Activated naive CD8-positive, alpha-beta T cell treated with anti-CD3 and anti-CD28 coated beads, Interleukin-2, amount 10 ng/mL, durations not matched to agents 7 days and 5 days (primary cell): ENCODE measurements at regions not wholly inside any gene's neighbourhood (a gene's known extent, or its start where the extent isn't known, plus 50 kb on each side); places are given as distances from the start of the nearest gene placed in this dataset.
"Not testable (repeated sequence)": the region's sequence is repeated elsewhere in the genome, so short reads cannot be mapped to it uniquely, and the experiment has no call there.

Experiments
- ATAC-seq: fragments of 150-1000 bp; cut with Tn5 transposase; one replicate; pipeline ENCODE4 v1.10.0; 2021; ENCODE audit warnings: low read depth, moderate library complexity
- POLR2A ChIA-PET: fragments of 350-600 bp; sonication (Branson Sonifier 250); formaldehyde crosslinking; loops from one replicate; lab custom pipeline; 2021; ENCODE audit warnings: antibody characterized with exemption; lab: Charles Lee
- DNase-seq: peaks from one replicate; pipeline ENCODE4 v3.0.0; 2021
- H3K27ac Mint-ChIP-seq: one replicate; pipeline ENCODE4 v1.8.0; 2022; ENCODE audit warnings: mild to moderate bottlenecking, mixed read lengths
- H3K27me3 Mint-ChIP-seq: one replicate; pipeline ENCODE4 v1.8.0; 2022; ENCODE audit warnings: mild to moderate bottlenecking, moderate library complexity, mixed read lengths
- H3K36me3 Mint-ChIP-seq: one replicate; pipeline ENCODE4 v1.8.0; 2021; ENCODE audit warnings: mild to moderate bottlenecking, mixed read lengths
- H3K4me1 Mint-ChIP-seq: one replicate; pipeline ENCODE4 v1.8.0; 2021; ENCODE audit warnings: mixed read lengths
- H3K4me3 Mint-ChIP-seq: one replicate; pipeline ENCODE4 v1.8.0; 2022; ENCODE audit warnings: mild to moderate bottlenecking, moderate library complexity, mixed read lengths
- H3K9me3 Mint-ChIP-seq: one replicate; pipeline ENCODE4 v1.8.0; 2021; ENCODE audit warnings: mixed read lengths

DNA sequence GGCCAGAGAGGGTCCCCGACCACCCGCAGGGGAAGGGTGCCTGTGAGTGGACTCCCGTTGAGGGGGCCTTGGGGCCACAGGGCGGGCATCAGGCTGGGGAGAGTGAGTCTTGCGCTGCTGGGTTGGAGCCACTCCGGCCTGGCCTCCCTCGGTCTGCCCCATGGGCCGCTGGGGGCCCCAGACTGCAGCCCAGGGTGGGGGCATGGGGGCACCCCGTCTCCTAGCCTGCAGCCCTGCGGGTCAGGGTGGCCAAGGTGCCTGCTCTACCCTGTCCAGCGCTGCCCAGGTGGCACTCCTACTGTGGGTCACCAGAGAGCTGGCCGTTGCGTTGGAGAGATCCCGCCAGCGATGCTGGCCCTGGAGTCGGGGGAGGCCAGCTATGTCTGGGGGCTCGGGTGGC, 186.8 kb downstream of the TMEM121 start:
- H3K4me3 Mint-ChIP-seq, H3K4me1 Mint-ChIP-seq, ATAC-seq, H3K36me3 Mint-ChIP-seq, H3K27me3 Mint-ChIP-seq, H3K9me3 Mint-ChIP-seq, H3K27ac Mint-ChIP-seq, POLR2A ChIA-PET: not testable (repeated sequence)
- peak; percentile 32 for DNase-seq

DNA sequence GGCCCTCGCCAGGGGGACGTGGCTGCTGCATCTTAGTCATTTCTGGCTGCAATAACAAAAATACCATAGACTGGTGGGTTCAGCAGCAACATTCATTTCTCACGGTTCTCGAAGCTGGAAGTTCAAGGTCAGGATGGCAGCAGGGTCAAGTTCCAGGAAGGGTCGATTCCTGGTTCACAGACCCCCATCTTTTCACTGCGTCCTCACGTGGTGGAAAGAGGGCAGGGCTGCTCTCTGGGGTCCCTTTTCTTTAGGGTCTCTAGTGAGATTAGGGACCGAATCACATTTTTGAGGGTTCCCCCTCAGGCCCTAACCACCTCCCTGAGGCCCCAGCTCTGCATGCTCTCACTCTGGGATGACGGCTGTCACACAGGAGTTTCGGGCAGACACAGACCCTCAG, 187.5 kb downstream of the TMEM121 start:
- H3K27ac Mint-ChIP-seq, ATAC-seq, H3K4me3 Mint-ChIP-seq, POLR2A ChIA-PET, H3K4me1 Mint-ChIP-seq, H3K36me3 Mint-ChIP-seq, DNase-seq, H3K27me3 Mint-ChIP-seq, H3K9me3 Mint-ChIP-seq: not testable (repeated sequence)

DNA sequence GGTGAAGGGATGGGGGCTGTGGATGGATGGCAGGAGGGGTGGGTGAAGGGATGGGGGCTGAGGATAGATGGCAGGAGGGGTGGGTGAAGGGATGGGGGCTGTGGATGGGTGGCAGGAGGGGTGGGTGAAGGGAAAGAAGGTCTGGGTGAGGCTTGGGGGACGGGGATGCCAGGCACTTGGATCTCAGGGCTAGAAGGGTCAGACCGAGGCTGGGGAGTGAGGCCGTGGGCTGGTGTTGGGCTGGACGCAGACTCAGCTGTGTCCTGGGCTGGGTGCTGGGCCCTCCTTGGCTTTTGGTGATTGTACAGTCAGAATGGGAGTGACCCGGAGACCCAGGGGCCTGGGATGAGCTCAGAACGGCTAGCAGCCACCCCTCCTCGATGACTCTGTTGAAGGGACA, 192.4 kb downstream of the TMEM121 start:
- H3K4me3 Mint-ChIP-seq, H3K9me3 Mint-ChIP-seq, ATAC-seq, H3K27ac Mint-ChIP-seq, H3K27me3 Mint-ChIP-seq, POLR2A ChIA-PET, DNase-seq, H3K4me1 Mint-ChIP-seq, H3K36me3 Mint-ChIP-seq: not testable (repeated sequence)

DNA sequence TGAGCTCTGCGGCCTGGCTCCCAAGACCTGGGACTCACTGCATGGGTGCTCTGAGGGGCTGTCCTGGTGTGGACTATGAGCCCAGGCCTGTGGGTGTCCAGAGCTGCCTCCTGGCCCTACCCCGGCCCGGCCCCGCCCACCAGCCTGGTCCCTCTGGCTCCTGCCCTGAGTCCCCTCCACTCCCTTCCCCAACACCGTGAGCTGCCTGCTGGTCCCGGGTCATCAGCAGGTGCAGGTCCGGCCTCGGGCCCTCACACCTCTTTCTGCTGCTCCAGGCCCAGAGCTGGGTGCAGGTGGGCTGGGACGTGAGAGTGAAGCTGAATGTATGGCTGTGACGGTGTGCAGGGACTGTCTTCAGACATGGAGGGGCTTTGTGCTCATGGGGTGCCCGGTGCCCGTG, 193.7 kb downstream of the TMEM121 start:
- H3K4me1 Mint-ChIP-seq, H3K27ac Mint-ChIP-seq, POLR2A ChIA-PET, ATAC-seq, H3K27me3 Mint-ChIP-seq, DNase-seq, H3K36me3 Mint-ChIP-seq, H3K9me3 Mint-ChIP-seq, H3K4me3 Mint-ChIP-seq: not testable (repeated sequence)

DNA sequence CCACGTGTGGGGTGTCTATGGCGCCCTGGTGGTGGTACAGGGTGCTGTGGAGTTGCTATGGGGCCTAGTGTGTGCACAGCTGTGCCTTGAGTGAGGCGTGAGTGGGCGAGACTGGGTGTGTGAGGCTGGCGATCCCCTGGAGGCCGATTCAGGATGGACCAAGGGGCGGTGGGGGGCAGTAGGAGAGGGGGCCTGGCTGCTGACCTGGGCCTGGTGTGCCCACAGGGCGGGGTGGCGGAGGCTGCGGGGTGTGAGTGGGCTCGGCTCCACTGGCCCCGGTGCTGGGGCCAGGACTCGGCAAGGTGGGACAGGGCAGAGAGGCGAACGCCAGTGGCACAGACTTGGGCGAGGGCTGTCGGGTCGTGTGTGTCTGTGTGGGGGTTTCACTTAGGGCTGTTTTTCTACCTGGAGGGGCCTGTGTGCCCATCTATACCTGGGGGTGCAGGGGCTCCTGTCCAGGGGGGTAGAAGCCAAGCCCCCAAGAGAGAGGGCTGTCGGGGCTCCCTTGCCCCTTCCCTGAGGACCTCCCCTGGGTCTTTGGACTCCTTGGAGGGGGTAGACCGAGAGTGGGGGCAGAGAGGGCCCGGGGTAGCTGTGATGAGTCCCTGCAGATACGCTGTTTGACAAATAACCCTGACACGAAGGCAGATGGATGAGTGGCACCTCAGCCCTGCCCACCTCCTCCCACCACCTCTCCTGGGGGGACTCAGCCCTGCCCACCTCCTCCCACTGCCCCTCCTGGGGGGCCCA, 194.6 kb downstream of the TMEM121 start:
- H3K27ac Mint-ChIP-seq, H3K36me3 Mint-ChIP-seq, H3K4me1 Mint-ChIP-seq, H3K27me3 Mint-ChIP-seq, H3K9me3 Mint-ChIP-seq, H3K4me3 Mint-ChIP-seq, POLR2A ChIA-PET, ATAC-seq, DNase-seq: not testable (repeated sequence)

DNA sequence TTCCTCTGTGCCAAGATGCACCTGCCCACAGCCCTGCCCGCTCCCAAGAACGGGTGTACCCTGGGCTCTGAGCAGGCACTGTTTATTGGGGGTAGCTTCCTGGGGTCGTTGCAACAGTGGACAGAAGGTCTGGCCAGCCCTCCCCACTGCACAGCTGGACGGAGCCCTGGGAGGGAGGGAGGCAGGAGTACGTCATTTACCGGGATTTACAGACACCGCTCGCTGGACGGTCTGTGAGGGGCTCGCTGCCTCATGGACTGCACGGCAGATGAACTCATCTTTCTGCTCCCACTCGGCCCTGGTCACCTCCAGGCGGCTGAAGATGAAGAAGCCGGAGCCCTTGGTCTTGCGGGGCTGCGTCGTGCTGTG, 195.2 kb downstream of the TMEM121 start:
- not testable (repeated sequence) for H3K9me3 Mint-ChIP-seq

DNA sequence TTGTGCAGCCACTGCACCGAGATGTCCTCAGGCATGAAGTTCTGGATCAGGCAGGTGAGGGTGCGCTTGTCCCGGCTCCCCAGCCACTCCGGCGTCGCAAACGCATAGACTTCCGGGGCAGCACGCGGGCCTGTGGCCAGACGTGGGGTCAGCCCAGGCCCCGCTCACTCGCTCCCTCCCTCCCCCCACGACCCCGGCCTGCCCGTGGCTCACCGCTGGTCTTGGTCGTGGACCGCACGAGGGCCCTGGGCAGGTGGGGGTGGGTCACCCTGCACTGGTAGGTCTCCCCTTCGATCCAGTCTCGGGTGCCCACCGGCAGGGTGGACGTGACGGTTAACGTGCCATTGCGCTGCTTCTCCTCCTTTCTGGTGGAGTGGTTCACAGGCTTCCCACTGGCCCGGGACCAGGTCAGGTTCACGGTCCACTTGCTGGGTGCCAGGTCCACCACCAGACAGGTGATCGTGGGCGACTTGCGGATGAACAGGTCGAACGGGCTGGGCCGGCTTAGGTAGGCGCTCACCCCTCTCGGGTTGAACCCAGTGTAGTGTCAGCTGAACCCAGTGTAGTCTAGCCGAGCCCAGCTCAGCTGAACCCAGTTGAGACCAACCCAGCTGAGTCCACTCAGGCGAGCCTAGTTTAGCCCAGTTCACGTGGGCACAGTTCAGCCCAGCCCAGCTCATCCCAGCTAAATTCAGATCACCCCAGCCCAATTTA, 195.8 kb downstream of the TMEM121 start:
- ATAC-seq, H3K36me3 Mint-ChIP-seq, H3K4me3 Mint-ChIP-seq, H3K4me1 Mint-ChIP-seq, DNase-seq, H3K27ac Mint-ChIP-seq, H3K27me3 Mint-ChIP-seq, H3K9me3 Mint-ChIP-seq, POLR2A ChIA-PET: not testable (repeated sequence)

More for the DNA sequence above, 195.2 kb downstream of the TMEM121 start:
- H3K4me3 Mint-ChIP-seq, DNase-seq, H3K4me1 Mint-ChIP-seq, ATAC-seq, POLR2A ChIA-PET, H3K27ac Mint-ChIP-seq, H3K27me3 Mint-ChIP-seq, H3K36me3 Mint-ChIP-seq: not testable (repeated sequence)

DNA sequence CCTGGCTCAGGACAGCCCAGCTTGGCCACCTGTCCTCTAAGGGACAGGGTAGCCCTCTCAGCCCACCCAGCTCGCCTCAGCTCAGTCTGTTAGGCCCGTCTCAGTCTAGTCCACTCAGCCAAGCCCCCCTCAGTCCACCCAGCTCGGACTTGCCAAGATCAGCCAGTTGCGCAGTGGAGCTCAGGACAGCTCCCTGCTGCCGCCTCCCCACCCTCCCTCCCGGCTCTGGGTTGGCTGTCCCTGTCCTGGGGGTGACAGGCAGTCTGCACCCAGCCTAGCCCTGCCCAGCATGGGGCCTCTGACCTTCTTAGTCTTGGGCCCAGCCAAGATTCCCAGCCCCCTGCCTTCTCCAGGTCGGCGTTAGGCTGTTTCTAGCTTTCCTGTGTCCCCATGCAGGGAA, 196.9 kb downstream of the TMEM121 start:
- H3K4me3 Mint-ChIP-seq, ATAC-seq, DNase-seq, POLR2A ChIA-PET, H3K36me3 Mint-ChIP-seq, H3K9me3 Mint-ChIP-seq, H3K4me1 Mint-ChIP-seq, H3K27ac Mint-ChIP-seq, H3K27me3 Mint-ChIP-seq: not testable (repeated sequence)

DNA sequence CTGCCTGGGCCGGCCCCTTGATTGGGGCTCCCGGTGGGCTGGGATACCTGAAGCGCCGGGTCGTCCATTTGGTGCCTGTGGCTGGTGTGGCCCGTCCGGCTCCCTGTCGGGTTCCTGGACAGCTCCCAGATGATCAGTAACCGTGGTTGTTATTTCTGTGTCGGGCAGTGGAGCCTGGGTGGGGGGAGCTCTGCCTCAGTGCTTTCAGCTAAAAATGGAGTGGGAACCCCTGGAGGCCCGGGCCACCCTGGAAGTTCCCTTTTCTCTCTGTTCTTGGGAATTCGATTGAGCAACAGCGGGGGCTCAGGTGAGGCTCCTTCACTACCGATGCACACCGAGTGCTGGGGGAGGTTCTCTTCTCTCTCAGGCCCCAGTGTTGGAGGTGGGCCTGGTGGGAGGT, 197.4 kb downstream of the TMEM121 start:
- H3K27ac Mint-ChIP-seq, ATAC-seq, H3K36me3 Mint-ChIP-seq, POLR2A ChIA-PET, H3K4me3 Mint-ChIP-seq, H3K27me3 Mint-ChIP-seq, DNase-seq, H3K4me1 Mint-ChIP-seq, H3K9me3 Mint-ChIP-seq: not testable (repeated sequence)

DNA sequence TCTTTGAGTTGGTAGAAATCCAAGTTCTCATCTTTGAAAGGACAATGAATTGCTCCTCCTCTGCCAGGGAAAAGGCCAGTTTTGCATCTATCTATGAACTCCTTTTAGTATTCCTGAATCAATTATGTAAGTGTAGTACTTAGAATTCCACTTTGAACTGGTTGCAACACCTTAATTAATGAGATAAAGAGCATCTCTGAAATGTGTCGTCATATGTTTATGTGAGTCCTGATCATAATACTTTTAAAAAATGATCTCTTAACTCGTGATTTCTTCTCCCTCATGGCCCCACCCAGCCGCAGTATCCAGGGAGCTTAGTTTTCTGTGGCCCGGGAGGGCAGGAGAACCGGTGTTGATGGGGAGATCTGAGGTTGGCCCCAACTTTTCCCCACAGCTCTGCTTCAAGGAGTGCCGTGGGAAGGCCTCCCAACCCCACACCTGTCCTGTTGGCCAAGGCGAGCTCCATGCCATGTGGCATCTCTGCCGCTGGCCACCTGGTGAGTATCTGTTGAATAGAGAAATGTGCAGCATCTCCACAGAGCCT, 203.5 kb downstream of the TMEM121 start:
- H3K36me3 Mint-ChIP-seq, H3K9me3 Mint-ChIP-seq, POLR2A ChIA-PET, H3K4me3 Mint-ChIP-seq, ATAC-seq, H3K4me1 Mint-ChIP-seq, DNase-seq, H3K27ac Mint-ChIP-seq: not testable (repeated sequence)
- peaks cover 12% of the 10 kb centered on the region for H3K27me3 Mint-ChIP-seq

DNA sequence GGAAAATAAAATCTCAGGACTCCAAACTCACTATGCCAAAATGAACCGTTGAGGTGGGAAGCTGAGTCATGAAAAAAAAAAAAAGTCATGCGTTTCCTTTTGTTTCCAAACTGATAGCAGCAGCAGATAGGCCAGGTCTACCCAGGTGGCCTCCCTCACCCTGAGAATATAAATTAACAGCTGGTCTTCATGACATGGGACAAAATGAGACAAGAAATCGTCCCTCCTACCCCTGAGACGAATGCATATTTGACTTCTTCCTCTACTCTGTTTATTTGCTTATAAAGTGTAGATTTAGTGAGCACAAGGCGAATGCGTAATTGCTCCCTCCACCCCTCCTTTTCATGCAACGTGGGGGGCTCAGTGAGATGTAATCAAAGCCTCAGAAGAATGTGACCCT, 204.3 kb downstream of the TMEM121 start:
- H3K4me1 Mint-ChIP-seq, ATAC-seq: not testable (repeated sequence)
- peaks cover 12% of the 10 kb centered on the region for H3K27me3 Mint-ChIP-seq

DNA sequence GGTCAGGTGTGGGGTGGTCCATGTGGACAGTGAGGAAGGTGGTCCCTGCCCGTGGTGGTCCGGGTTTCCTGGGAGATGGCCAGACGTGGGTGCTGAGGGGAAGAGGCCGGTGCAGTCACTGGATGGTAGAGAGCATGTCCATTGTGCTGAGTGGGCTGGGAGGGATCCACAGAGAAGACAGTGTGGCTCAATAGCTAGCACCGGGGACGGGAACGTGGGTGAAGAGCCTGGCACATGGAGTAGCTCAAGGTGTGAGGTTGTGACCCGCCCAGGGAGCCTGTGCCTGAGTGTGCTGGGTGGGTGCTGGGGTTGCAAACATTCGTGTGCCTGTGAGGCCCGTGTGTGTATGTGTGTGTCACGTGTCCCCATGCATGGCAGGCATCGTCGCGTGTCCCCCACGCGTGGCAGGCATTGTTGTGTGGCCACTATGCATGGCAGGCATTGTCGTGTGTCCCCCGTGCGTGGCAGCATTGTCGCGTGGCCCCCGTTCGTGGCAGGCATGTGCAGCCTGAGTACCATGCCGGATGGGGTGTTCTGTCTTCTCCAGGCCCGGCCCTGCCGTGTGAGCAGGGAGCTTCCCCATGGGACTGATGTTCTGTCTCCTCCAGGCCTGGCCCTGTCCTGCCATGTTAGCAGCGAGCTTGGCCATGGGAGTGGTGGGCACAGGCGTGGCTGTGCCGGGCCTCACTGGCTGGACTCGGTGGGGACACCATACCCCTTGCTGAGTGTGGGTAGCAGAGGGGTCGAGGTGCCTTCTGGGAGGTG, 205.0 kb downstream of the TMEM121 start:
- H3K4me1 Mint-ChIP-seq, ATAC-seq, H3K9me3 Mint-ChIP-seq, H3K36me3 Mint-ChIP-seq, H3K4me3 Mint-ChIP-seq, POLR2A ChIA-PET, H3K27ac Mint-ChIP-seq, DNase-seq: not testable (repeated sequence)
- peaks cover 12% of the 10 kb centered on the region for H3K27me3 Mint-ChIP-seq

More for the DNA sequence above, 204.3 kb downstream of the TMEM121 start:
- H3K9me3 Mint-ChIP-seq, H3K36me3 Mint-ChIP-seq, POLR2A ChIA-PET, DNase-seq, H3K4me3 Mint-ChIP-seq, H3K27ac Mint-ChIP-seq: not testable (repeated sequence)
